ENCODE measurements at regions not wholly inside any gene's neighbourhood (a gene's known extent, or its start where the extent isn't known, plus 50 kb on each side); places are given as distances from the start of the nearest gene placed in this dataset.

DNA sequence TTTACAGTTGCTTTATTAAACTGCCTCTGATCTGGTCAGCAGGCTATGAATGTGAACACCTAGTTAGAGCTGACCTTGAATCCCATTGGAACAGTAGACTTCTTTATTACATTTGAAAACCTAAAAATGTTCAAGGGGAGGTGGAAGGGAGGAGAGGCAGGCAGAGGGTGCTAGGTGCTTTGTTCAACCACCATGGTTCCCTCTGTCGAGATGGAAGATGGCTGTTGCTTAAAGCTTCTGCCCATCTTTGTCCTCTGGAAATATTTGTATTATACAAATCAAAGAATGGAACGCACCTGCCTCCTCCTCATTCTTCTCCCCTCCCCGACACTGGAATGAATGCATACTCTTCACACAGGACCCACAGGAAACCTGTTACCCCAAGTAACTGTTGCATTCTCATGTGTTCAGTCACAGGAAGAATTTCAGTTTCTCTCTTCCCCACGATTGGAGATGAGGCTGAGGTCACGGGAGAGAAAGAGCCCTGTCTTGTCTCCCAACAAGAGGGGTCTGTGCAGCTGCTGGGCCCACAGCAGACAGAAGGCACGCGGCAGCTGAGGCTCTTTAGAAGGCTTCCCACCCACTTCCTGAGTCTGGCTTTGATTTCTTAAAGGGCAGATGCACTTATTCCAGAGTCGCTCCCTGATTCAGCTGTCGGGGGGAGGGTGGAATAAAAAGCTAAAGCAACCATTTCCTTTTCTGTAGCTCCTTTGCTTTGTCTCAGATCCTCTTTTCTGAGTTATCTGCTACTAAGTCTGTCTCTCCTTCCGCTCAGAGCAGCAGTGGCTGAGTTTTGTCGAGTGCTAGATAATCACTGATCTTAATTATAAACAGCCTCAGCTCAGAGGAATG, 217.9 kb upstream of the BTG1 start:
- DNase-seq, result peak; percentile 66 to 89 (median 67)

DNA sequence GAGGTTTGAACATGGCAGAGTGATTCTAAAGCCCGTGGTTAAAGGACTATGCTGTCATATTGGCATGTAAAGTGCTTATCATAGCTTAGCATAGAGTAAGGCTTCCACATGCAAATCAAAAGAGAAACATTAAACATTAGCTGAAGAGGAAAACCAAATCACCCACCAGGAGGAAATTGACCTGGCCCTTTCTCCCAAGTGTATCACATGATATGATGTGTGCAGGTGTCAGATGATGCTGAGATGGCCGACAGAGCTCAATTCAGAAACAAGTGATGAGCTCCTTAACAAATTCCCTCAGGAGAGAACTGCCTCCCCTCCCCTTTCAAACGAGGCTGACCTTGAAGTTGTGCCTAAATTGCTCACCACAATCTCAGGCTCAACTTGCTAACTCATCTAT, 217.1 kb upstream of the BTG1 start:
- peak in 1 of 3 donors; percentile 34 for DNase-seq

DNA sequence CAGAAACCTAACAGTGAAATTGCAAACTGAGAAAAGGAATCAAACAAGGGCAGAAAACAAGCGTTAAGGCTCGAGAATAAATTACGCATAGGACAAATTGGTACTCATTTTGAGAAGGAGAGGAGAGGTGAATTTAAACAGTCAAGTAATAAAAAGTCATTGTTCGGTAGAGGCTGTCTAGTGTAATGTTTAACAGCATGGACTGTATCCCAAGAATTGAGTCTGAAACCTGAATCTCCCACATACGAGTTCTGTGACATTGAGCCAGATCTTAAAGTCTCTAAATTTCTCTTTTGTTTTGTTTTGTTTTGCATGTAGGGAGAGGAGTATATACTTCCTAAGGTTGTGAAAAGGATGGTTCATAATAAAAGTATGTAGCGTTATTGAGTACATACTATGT, 216.5 kb upstream of the BTG1 start:
- DNase-seq, result peak in 1 of 3 donors; percentile 58

DNA sequence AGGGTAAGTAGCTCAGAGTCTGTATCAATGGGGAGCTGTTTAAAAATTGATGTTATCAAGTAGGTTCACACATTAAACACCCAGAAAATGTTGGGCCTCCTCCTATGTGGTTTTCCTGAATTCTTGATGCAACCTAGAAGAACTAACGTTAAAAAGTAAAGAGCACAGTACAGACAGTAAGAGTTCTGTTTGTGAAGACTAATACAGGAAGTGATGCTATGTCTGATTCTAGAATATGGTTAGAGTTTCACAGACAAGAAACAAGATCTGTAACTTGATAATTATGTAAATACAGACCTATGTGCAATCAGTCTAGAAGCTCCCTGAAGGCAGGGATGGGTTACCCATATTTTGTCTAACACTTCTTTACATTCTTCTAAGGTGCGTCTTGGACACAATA, 214.9 kb upstream of the BTG1 start:
- DNase-seq, result no peak

DNA sequence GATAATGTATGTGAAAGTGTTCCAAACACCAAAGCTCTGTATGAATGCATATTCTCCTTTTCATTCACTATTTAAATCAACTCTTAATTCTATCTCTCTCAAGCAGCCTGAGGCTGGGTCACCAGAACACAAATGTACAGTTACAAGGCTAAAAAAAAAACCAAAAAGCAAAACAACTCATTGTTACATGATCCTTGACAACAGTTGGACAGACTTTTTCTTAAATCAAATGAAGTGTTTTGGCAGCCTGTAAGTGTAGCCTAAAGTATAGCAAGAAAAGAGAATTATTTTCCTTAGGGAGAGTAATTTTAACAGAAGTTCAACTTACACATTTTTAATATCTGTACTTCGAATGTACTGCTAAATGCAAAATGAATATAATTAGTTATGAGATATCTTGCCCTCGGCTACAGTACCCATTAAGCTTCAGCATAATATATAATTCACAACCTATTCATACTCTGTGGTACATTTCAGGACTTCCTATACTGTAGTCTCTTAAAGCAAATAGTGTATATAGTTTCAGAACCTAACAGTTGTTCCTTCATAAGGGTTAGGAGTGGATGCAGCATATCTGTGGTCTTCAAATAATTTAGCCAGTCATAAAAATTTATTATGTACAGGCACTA, 214.0 kb upstream of the BTG1 start:
- DNase-seq, result peak in 1 of 3 donors; percentile 45

DNA sequence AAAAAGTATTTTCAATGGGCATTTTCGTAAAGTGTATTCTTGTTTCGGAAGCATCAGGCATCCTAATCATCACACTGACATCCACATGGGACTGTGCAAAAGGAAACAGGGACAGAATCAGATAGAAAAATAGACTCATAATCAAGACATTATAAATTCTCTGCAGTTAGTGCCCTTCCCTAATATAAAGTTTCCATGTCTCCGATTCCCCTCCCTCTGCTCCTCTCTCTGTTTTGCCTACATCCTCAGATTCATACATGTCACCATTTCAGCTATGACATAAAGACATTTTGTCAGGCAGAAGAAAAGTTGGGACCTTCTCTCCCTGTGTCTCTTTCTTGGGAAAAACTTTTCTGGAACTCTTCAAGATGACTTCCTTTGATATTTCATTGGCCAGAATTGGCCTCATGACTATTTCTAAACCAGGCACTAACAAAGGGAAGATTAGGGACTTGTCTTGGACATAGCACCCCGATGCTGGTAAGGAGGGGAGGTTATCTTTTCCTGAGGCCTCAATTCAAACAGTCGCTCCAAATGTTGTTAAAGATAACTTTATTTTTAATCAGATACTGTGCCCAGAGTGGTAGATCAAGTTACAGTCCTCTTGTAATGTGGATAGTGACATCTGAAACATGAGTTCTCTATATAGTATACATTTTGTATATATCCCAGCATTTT, 212.1 kb upstream of the BTG1 start:
- no peak for DNase-seq

DNA sequence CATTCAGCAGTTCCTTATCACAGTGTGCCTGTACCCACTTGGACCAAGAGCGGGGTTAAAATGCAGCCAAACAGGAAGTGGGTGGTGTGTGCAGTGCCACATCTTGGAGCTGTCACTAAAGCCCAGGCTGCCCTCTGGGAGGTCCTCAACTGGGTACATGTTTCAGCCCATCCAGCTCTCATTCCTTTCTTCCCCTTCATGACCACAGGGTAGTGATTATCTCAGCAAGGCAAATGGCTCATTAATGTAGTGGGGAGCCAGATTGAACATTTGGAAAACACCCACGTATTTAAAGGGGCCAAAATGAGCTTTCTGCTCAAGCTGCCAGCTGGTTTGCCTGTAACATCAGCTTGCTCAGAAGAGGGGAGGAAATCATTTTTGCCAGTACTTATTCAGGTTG, 210.8 kb upstream of the BTG1 start:
- DNase-seq, result no peak

DNA sequence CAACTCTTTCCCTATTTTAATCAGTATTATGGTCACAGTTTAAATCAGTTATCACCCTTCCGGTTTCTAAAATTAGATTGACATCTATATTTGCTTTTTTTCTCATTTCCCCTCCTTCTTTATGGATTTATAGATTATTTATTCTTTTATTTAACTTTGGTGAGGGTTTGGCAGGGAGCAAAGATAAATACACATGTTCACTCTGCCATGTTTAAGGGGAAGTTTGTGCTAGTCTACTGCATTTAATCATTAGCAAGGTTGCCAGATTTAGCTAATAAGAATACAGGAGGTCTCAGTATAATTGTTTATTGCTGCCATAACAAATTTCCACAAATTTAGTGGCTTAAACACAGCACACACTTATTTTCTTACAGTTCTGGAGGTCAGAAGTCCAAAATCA, 204.0 kb upstream of the BTG1 start:
- no peak for DNase-seq

DNA sequence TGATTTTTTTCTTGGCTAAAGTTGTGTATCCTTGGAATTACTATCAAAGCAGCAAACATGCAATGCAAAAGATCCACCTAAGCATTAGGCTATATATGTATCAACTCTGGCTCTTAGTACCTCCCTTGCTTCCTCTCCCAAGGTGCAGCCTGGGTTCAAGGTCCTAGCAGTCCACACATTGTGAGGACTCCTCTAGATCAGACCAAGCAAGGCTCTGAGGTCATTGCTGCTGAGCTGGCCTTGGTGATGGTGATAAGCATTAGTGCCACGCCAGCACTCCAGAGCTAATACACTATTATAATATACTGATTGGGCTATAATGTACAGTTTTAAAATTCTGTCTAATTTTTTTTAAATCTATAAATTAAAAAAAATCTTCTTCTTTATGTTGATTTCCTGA, 196.9 kb upstream of the BTG1 start:
- DNase-seq, result no peak

DNA sequence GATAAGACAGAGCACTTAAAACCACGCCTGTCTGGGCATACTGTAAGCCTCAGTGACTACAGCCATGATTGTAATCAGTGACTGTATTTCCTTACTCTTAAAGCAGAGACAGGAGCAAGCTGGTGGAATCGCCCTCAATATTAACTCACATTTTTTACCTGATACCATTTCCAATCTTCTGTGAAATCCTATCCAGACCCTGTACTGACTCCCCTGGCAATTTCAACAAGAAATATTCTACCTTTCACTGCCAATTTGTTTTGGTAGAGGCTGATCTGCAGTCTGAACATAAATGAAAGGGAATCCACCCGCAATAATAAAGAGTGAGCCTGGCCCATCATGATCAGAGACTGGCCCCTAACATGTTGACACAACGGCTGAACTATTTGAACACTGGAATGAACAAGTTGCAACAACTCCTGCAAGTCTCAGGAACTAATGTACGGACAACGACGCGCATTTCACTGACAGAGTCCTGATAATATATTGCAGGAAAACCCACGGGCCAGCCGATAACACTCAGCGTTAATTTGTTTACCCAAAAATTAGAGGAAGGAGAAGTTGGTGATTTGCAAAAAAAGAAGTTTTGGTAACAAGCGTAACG, 195.5 kb upstream of the BTG1 start:
- no peak for DNase-seq

DNA sequence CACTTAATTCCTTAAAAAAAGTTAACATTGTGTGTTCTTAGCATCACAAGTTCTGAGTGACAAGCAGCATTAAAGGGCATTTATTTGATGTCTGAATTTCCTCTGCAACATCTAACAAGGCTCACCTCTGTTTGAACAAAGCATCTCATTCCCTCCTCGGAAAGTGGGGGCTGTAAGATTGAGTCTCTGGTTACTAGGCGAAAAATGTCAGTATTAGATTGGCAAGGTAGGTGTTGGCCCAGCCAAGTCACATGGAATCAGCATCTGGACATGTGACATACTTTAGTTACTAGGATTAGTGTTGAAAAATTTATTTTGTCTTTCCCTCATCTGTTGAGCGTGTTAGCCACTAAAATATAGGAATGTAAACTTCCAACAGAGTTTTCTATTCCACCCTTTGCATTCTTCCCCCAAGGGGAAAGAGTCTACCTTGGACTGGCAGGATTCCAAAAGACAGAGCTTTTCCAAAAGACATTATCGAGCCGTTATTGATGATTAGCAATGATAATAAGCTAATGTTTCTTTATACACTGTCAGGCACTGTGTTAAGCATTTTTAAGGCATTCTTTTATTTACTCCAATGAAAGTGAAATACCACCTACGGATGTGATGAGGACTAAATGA, 194.9 kb upstream of the BTG1 start:
- no peak for DNase-seq

DNA sequence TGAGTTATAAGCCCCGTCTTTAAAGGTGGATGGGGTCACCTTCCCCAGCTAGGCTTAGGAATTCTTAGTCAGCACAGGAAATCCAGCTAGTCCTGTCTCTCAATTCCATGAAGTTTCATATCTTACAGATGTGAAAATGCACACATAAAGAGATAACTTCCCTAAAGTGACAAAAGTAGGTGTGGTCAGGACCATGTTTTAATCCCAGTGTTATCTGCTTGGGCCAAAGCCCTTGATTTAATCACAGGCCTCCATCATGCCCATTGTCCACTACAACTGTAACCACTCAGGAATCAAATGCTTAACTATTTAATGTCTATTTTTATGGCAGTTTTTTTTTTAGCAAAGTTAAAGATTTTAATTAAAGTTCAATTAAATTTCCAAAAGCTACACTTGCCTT, 194.4 kb upstream of the BTG1 start:
- no peak for DNase-seq

DNA sequence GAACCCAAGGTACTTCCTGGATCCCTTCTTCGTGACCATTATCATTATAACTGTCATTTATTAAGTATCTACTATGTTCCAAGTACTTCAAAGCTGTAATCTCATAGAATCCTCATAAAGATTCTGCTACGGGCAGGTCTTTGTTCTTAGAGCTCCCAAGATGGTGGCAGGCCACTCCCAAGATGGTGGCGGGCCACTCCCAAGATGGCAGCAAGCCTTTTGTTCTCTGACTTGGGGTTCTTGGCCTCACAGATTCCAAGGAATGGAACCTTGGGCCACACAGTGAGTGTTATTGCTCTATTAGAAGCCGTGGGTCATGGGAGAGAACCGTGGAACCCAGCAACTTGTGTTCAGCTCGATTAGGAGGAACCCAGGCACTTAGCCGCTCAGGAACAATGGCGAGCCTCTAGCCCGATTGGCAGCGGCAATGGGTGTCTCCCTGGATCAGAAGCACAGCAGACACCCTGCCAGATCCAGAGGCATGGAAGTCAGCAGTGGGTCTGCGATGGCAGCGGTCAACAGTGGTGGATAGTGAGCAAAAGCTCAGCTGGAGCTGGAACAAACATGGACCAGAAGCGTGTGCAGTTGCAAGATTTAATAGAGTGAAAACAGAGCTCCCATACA, 193.7 kb upstream of the BTG1 start:
- no peak for DNase-seq

DNA sequence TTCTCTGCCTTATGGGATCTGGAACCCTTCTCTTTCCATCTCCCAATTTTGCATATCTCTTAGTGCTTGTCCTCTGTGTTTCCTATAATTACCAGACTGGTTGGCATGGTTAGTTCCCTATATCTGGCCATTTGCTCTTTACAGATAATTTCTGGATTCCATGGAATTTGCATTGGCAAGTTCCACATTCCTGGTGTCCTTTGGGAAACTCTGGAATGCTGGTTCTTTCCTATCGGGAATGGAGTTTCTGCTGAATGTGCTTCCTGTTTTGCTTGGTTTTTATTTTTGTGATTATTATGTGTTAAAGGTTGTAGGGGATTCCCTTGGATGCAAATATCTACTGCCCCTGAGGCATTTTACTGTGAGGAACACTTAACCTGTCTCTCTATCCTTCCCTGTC, 193.0 kb upstream of the BTG1 start:
- no peak for DNase-seq

DNA sequence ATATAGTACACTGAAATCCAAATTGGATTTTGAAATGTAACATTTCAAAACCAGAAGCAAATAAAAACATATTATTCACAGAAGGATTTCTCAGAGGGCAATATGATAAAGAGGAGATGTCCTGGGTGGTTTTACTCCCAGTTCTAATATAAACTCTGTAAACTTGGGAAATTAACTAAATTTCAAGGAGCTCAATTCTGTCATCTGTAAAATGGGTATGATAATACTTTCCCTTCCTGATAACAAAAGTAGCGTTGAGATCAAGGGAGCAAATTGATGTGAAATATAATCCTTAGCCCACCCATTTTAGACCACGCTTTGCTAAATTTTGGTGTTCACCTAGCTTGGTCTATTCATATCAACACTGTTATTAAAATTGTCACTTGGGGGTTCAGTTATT, 192.5 kb upstream of the BTG1 start:
- no peak for DNase-seq

DNA sequence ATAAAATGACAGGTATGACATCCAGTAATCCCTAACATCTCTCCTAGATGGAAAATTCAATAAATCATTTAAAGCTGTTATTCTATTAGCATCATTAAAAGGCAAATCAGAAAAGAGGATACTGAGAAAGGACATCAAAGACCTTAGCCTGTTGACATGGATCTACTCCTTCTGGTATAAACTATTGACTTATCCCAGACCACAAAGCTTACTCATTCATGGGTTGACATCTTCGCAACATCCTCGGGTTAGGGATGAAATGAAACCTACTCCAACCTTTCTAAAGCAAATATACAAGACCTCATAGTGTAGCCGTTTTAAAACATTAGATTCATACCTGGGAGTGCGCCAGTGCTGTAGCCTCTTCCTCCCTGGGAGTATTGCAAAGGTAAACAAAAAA, 191.5 kb upstream of the BTG1 start:
- no peak for DNase-seq

DNA sequence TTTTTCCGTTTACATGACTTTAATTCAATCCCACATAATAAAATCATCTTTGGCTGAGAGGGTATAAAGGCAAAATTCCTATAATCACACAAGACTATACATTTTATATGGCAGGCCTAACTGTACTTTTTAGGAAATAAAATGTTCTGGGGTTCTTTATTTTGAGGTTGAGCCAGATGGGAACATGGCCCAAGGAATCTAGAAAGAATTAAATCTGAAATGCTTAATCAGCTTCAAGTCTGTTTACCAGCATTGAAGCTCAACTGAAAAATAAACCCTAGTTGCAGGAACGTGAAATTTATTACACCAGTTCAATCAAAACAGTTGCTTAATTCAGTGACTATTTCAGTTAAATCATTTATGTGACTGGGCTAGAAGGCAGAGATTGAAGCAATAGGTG, 191.0 kb upstream of the BTG1 start:
- no peak for DNase-seq

DNA sequence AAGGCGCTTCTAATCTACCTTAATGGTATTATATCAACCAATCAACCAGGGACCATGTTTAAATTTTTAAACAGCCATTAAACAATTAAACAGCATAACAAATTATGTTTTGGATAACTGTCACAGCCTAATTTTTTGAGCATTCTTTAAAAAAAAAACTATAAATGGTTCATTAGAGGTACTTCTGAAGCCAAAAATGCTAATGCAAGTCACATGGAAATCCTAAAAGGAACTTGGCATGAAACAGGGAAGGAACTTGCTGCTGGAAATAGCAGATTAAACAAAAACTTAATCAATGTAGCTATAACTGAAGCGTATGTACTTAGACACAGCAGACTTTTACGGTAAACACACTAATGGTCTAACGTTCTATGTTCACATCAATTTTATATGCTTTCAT, 190.2 kb upstream of the BTG1 start:
- DNase-seq, result no peak

DNA sequence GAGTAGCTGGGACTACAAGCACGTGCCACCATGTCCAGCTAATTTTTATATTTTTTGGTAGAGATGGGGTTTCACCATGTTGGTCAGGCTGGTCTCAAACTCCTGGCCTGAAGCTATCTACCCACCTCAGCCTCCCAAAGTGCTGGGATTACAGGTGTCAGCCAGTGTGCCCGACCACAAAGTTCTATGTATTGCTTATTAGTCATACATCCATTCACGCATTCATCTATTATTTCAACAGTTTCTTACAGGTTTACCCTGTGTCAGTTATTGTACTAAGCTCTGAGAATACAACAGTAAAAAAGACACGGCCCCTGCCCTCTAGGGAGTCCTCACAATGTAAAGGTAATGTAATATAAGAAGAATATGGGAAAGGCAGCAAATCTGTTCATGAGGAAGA, 188.9 kb upstream of the BTG1 start:
- DNase-seq, result no peak

DNA sequence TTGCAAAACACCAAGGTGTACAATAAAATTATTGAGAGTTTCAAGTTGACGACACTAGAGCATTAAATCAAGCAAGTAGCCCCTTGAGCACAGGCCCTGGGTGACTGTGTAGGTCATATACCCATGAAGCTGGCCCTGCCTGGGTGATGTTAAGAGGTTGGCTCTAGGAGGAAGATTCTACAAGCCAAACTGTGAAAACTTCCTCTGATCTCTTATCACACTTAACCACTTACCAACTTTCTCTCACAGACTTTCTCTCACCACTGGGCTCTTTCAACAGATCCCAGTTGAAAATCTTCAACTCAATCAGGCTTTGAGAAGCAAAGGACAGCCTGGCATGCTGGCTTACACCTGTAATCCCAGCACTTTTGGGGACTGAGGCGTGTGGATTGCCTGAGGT, 186.9 kb upstream of the BTG1 start:
- no peak for DNase-seq

DNA sequence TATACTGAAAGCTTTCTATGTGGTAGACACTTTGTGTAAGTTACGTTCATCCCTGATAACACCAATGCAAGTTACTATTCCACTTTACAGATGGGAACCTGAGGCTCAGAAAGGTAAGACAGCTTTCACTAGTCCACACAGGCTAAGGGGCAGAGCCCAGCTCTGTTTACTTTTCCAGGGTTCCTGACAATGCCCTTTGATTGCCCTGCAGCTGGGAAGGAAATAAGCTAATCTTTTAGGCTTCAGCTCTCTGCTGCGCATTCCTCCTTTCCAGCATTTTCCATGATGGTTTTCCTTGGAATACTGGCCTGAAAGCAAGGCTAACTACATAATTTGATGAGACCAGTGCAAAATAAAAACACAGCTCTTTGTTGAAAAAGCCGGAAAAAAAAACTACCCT, 185.7 kb upstream of the BTG1 start:
- DNase-seq, result no peak

DNA sequence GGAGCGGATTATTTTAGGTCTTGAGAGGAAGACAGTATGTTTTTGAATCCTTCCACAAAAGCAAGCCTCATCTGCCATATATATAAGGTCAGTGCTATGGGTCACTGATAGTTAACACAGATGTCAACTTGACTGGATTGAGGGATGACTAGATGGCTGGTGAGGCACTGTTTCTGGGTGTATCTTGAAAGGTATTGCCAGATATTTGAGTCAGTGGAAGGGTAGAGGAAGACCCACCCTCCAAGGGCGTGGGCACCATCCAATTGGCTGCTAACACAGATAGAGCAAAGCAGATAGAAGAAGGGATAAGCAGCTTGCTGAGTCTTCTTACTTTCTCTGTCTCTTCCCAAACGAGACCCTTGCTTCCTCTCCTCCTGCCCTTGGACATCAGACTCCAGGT, 185.0 kb upstream of the BTG1 start:
- no peak for DNase-seq
